Astrocyte (in vitro differentiated cells and primary cell): ENCODE measurements at regions not wholly inside any gene's neighbourhood (a gene's known extent, or its start where the extent isn't known, plus 50 kb on each side); places are given as distances from the start of the nearest gene placed in this dataset.

ENCODE experiments used
- CTCF ChIP-seq: IDR thresholded peaks from 2 replicates; pipeline ENCODE4 v1.5.1; 2011; ENCODE audit warnings: low read depth, mild to moderate bottlenecking, inconsistent platforms, low read length, moderate library complexity; ENCODE audit not compliant: insufficient read depth
- EZH2 ChIP-seq: IDR thresholded peaks from 2 replicates; pipeline ENCODE4 v1.6.1; 2012; ENCODE audit warnings: mild to moderate bottlenecking, low read length, inconsistent platforms; ENCODE audit not compliant: insufficient read depth

- TF ChIP-seq CTCF (no peak), EZH2 (no peak)
Measured at GRCh38 chr1:5502311-5503194, 489.7 kb downstream of the NPHP4 start.
